SU-DHL-6 (cell line): ENCODE measurements at regions not wholly inside any gene's neighbourhood (a gene's known extent, or its start where the extent isn't known, plus 50 kb on each side); places are given as distances from the start of the nearest gene placed in this dataset.

ENCODE experiments used
- H2AFZ ChIP-seq: fragments of 200-600 bp; sonication (generic); 2 replicates; pipeline ENCODE4 v1.6.1; 2014; ENCODE audit warnings: low read depth, mild to moderate bottlenecking, moderate library complexity, mixed read lengths, antibody characterized with exemption, low read length; ENCODE audit not compliant: severe bottlenecking
- H3F3A ChIP-seq: fragments of 200-600 bp; shearing (Covaris generic); 2 replicates; pipeline ENCODE4 v1.6.0; 2016; ENCODE audit warnings: antibody characterized with exemption, mild to moderate bottlenecking; ENCODE audit not compliant: insufficient read depth
- H3K27ac ChIP-seq: fragments of 200-600 bp; sonication (generic); 2 replicates; pipeline ENCODE4 v1.5.1; 2016; ENCODE audit warnings: low read depth, mild to moderate bottlenecking, low read length, moderate library complexity, mixed read lengths
- H3K27me3 ChIP-seq: fragments of 200-600 bp; sonication (generic), shearing (Covaris generic); 2 replicates; pipeline ENCODE4 v1.6.0; 2014; ENCODE audit warnings: mild to moderate bottlenecking, low read length
- H3K36me3 ChIP-seq: fragments of 200-600 bp; sonication (generic); 2 replicates; pipeline ENCODE4 v1.6.1; 2014; ENCODE audit warnings: mild to moderate bottlenecking, low read length, mixed read lengths
- H3K4me2 ChIP-seq: fragments of 300-600, 200-600 bp; shearing (Covaris generic), sonication (generic); 2 replicates; pipeline ENCODE4 v1.6.0; 2014; ENCODE audit warnings: low read length, low read depth, mild to moderate bottlenecking; ENCODE audit not compliant: poor library complexity, severe bottlenecking
- H3K4me3 ChIP-seq: fragments of 200-600 bp; sonication (generic); 2 replicates; pipeline ENCODE4 v1.5.1; 2014; ENCODE audit warnings: antibody characterized with exemption, low read length, mild to moderate bottlenecking, mixed read lengths; ENCODE audit not compliant: insufficient read depth, poor library complexity, severe bottlenecking
- H3K79me2 ChIP-seq: fragments of 200-600 bp; sonication (generic); 2 replicates; pipeline ENCODE4 v1.6.1; 2014; ENCODE audit warnings: mild to moderate bottlenecking, low read length, moderate library complexity; ENCODE audit not compliant: insufficient read depth
- H3K9ac ChIP-seq: fragments of 200-600 bp; sonication (generic); 2 replicates; pipeline ENCODE4 v1.7.0; 2014; ENCODE audit warnings: mild to moderate bottlenecking, low read length
- H3K9me2 ChIP-seq: fragments of 200-600 bp; sonication (generic); replicated peaks from 2 replicates; pipeline ENCODE4 v1.6.1; 2014; ENCODE audit warnings: low read length; ENCODE audit not compliant: insufficient read depth
- H3K9me3 ChIP-seq: fragments of 200-600 bp; sonication (generic); 2 replicates; pipeline ENCODE4 v1.6.1; 2014; ENCODE audit warnings: low read length, mixed read lengths; ENCODE audit not compliant: insufficient read depth
- H4K20me1 ChIP-seq: fragments of 200-600 bp; sonication (generic); 2 replicates; pipeline ENCODE4 v1.6.1; 2014; ENCODE audit warnings: low read depth, mild to moderate bottlenecking, antibody characterized with exemption, low read length, moderate library complexity, mixed read lengths
- EZH2phosphoT487 ChIP-seq: fragments of 200-600 bp; sonication (generic), shearing (Covaris generic); conservative IDR thresholded peaks from 2 replicates; pipeline ENCODE4 v1.6.1; 2018; ENCODE audit warnings: mild to moderate bottlenecking, antibody characterized with exemption, low read length, moderate library complexity, mixed read lengths
- TF ChIP-seq, protein P1 (sequence below): fragments of 200-600 bp; sonication (generic); IDR thresholded peaks from one replicate; pipeline ENCODE4 v1.5.1; 2017; ENCODE audit warnings: antibody characterized with exemption, mild to moderate bottlenecking, low read length, moderate library complexity; ENCODE audit not compliant: insufficient read depth, poor library complexity, severe bottlenecking

DNA sequence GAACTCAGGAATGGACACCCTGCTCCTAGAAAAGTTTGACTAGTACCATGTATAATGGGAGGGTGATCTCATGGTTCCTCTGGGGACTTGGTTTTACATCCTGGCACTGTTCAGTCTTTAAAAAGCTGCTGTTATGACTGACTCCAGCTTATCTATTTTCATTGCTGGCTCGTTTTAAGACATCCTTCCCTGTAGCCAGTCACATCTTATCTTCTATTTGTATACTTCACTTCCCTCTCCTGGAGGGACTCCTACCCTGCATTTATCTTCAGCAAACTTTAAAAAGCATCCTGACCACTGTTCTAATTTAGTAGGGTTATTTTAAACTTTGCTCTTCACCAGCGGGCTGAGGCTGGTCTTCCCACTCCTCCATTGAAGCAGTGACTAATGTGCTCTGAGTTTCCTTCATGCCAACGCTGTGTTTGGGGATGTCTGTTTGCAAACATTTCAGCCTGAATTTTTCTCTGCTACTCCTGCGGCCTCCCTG is 72.9 kb upstream of the ARMC3 start:
- Histone ChIP-seq H3K36me3 (no peaks in the 10 kb centered on the region), H3K9ac (no peak overlapping the region), H3F3A (no peaks in the 10 kb centered on the region), H3K9me3 (no peaks in the 10 kb centered on the region), H2AFZ (no peak overlapping the region), H3K79me2 (no peaks in the 10 kb centered on the region), H3K9me2 (no peaks in the 10 kb centered on the region), H3K27me3 (no peaks in the 10 kb centered on the region), H3K4me3 (no peak overlapping the region), H4K20me1 (no peaks in the 10 kb centered on the region), H3K27ac (no peak overlapping the region), H3K4me2 (no peak overlapping the region)
- TF ChIP-seq, protein P1, sequence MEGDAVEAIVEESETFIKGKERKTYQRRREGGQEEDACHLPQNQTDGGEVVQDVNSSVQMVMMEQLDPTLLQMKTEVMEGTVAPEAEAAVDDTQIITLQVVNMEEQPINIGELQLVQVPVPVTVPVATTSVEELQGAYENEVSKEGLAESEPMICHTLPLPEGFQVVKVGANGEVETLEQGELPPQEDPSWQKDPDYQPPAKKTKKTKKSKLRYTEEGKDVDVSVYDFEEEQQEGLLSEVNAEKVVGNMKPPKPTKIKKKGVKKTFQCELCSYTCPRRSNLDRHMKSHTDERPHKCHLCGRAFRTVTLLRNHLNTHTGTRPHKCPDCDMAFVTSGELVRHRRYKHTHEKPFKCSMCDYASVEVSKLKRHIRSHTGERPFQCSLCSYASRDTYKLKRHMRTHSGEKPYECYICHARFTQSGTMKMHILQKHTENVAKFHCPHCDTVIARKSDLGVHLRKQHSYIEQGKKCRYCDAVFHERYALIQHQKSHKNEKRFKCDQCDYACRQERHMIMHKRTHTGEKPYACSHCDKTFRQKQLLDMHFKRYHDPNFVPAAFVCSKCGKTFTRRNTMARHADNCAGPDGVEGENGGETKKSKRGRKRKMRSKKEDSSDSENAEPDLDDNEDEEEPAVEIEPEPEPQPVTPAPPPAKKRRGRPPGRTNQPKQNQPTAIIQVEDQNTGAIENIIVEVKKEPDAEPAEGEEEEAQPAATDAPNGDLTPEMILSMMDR = no peak
- TF ChIP-seq EZH2phosphoT487 = no peak

- no peak overlapping the region for H3K4me3 ChIP-seq
- TF ChIP-seq, protein P1 = no peak
- TF ChIP-seq EZH2phosphoT487 = no peak
- H3K36me3 ChIP-seq = no peaks in the 10 kb centered on the region
- no peak overlapping the region for H3K27ac ChIP-seq
- H3K9ac ChIP-seq = no peak overlapping the region
- no peaks in the 10 kb centered on the region for H3K9me2 ChIP-seq
- H3K79me2 ChIP-seq = no peaks in the 10 kb centered on the region
- no peaks in the 10 kb centered on the region for H3K9me3 ChIP-seq
- H3K27me3 ChIP-seq = no peaks in the 10 kb centered on the region
- H2AFZ ChIP-seq = no peak overlapping the region
- H4K20me1 ChIP-seq = no peaks in the 10 kb centered on the region
- H3K4me2 ChIP-seq = no peak overlapping the region
- no peaks in the 10 kb centered on the region for H3F3A ChIP-seq
Observed at GRCh38 chr10:22853906-22854447, 73.9 kb upstream of the ARMC3 start.

GRCh38 chr10:22852712-22853353 is 75.0 kb upstream of the ARMC3 start:
- H3K4me3 ChIP-seq = no peak overlapping the region
- no peaks in the 10 kb centered on the region for H3F3A ChIP-seq
- H3K27me3 ChIP-seq = no peaks in the 10 kb centered on the region
- no peaks in the 10 kb centered on the region for H3K9me2 ChIP-seq
- no peak overlapping the region for H2AFZ ChIP-seq
- H3K4me2 ChIP-seq = no peak overlapping the region
- no peaks in the 10 kb centered on the region for H3K9me3 ChIP-seq
- H3K9ac ChIP-seq = no peak overlapping the region
- H3K79me2 ChIP-seq = no peaks in the 10 kb centered on the region
- H3K27ac ChIP-seq = no peak overlapping the region
- H4K20me1 ChIP-seq = no peaks in the 10 kb centered on the region
- H3K36me3 ChIP-seq = no peaks in the 10 kb centered on the region
- TF ChIP-seq, protein P1 = no peak
- no peak for TF ChIP-seq EZH2phosphoT487
